Breast epithelium (tissue), 3 donors: ENCODE measurements at regions not wholly inside any gene's neighbourhood (a gene's known extent, or its start where the extent isn't known, plus 50 kb on each side); places are given as distances from the start of the nearest gene placed in this dataset.

Source experiments
- CTCF ChIP-seq, 3 donors: fragments of 450-650 bp; IDR thresholded peaks; one replicate each; pipeline ENCODE4 v1.5.1; 2016 to 2017; ENCODE audit warnings: antibody characterized with exemption in 3 of 3, mild to moderate bottlenecking in 3 of 3, moderate library complexity in 3 of 3
- POLR2AphosphoS5 ChIP-seq, 3 donors: sonication (generic); formaldehyde crosslinking; IDR thresholded peaks; one replicate each; pipeline ENCODE4 v1.6.1; 2017; ENCODE audit warnings: antibody characterized with exemption in 3 of 3

GRCh38 chr20:41960166-41960565 is 342.0 kb upstream of the CHD6 start:
- TF ChIP-seq CTCF (IDR thresholded peaks at IDR 0.05), result no peak
- TF ChIP-seq POLR2AphosphoS5 (IDR thresholded peaks at IDR 0.05), result no peak
